GM03348 (cell line): ENCODE measurements at regions not wholly inside any gene's neighbourhood (a gene's known extent, or its start where the extent isn't known, plus 50 kb on each side); places are given as distances from the start of the nearest gene placed in this dataset.

Experiments used
- DNase-seq: peaks from one replicate; pipeline ENCODE4 v3.0.0; 2012; ENCODE audit warnings: low spot score

DNA sequence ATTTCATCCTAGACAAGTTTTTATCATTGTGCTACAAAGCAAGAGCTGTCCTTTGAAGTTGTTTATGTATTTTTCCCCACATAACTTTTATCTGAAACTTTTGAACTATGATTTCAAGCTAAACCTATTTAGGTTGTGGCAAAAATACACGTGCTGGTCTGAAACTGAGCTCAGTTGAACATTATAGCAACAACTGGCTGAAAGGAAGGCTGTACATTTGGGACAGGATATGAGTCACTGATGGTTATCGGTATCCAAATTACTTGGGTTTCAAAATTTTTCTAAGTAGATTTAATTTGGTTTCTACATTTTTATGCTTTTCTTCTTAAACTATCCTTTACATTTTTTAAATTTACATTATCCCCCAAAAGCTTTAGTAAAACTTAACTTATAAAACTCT is 627.3 kb upstream of the NUDT12 start:
- DNase-seq: peak; percentile 41

DNA sequence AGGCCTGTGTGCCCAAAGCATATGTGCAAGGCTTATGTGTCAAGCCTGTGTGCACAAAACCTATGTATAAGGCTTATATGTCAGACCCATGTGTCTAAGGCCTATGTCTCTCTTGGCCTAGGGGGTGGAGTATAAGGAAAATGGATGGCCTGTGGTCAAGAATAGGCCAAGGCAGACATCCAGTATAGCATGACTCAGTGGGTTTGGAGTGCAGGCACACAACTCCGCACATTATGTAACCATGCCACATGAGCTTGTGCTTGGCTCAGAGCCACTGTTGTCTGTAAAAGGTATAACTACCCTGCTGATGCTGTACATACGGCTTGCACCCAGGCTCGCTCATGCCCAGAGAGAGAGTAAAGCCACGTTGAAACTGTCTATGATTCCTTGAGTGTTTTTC is 626.4 kb upstream of the NUDT12 start:
- DNase-seq: peak; percentile 5

DNA sequence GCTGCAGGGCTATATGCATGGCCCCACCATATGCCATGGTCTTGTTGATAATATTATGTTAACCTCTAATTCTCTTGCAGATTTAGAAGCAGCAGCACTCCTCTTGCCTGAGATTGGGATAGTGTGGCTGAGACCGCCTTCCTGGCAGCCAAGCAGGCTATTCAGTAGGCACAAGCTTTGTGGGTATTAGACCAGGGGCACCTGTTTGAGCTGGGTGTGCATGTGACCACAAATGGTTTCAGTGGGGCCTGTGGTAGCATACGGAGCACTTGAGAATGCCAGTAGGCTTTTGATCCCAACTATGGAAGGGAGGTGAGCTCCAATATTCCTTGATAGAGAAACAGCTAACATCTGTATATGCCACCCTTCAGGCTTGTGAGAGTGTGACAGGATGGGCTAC is 625.1 kb upstream of the NUDT12 start:
- no peak for DNase-seq

DNA sequence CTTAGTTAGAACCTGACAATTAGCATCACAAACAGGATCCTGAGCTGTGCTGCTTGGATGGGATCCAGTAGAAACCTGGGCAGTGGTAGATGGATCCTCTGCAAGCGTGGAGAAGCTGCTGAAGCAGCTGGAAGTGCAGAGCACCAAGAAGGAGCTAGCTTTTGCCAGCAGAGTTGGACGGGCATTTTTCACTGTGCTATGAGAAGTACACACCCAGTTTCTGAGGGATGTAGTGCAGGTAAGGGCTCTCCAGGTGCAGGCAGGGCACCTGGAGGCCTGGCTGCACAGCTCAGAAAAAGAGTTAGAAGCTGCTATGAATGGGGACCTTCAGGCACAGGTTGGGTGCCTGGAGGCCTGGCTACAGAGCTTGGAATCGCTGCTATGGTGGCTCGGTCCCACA is 623.9 kb upstream of the NUDT12 start:
- no peak for DNase-seq

DNA sequence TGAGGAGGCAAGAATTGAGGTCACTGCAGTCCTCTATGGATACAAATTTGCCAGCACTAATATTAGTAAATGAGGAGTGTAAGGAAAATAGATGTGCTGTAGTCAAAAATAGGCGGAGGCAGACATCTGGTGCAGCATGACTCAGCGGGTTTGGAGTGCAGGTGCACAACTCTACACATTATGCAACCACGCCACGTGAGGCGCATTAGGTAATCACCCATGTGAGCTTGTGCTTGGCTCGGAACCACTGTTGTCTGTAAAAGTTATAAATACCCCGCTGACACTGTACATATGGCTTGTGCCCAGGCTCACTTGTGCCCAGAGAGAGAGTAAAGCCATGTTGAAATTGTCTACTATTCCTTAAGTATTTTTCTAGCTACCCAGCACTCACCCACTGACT is 623.5 kb upstream of the NUDT12 start:
- DNase-seq: no peak

DNA sequence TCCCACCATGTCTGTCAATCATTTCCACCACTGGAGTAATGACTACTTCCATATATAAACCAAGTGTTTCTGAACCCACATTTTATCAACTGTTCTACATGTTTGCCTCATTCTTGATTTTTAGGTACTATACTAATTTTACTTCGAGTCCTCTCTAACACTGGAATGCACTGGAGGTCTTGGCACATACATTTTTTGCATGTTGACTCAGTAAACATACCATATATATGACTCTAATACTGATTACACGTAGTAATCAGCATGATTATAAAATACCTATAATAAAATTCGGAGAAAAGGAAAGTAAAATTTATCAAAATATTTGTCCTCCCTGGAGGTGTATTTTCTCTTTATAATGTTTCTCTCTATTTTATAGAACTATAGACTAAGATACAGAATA is 621.7 kb upstream of the NUDT12 start:
- no peak for DNase-seq

DNA sequence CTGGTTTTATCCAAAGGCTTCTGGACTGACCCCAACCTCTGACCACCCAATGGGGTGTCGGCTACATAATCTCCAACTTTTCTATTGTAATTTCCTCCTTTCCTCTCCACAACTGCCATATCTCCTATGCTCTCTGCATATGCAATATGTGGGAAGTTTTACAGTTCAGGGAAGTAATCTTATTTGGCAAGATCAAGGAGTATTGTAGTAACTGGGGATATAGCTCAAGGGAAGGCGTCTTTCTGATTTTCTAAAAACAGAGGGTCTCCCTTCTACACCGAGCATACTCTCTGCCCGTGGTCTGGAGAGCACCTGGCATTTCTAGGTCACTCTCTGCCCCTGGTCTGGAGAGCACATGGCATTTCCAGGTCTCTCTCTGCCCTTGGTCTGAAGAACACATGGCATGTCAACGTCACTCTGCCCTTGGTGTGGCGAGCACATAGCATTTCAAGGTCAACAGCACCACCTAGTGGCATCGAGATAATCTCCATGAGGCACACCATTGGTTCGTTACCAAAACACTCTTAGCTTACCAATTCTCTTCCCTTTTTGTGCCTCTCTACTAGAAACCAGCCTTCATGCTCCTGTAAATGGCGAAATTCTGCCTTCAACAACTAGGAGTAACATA is 616.4 kb upstream of the NUDT12 start:
- DNase-seq: peak; percentile 71

DNA sequence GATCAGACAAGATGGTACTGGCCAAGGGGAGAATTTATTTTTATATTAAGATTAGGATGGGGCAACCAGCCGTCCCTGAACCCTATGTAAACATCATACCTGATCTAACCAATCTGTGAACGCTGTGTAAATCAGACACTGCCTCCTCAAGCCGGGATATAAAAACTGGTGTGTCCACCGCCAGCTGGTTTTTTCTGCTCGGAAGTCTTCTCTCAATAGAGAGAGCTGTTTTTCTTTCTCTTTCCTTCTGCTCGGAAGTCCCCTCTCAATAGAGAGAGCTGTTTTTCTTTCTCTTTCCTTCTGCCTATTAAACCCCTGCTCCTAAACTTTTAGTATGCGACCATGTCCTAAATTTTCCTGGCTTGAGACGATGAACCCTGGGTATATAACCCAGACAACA is 615.5 kb upstream of the NUDT12 start:
- DNase-seq: no peak

DNA sequence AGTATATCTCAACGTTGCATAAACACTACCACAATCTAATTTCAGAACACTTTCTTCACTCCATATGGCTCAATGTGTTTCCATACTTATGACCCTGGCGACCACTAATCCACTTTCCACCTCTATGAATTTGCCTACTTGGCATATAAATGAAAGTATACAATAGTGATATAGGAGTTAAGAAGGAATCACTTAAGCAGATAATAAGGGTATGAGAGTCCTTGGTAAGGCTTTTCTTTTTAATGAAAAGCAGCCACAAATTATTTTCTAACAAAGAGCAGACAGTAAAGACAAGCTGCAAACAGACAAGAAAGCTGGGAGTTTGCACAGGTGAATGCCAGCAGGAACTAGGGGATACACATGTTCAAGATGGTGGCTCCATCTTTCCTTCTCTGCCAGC is 615.1 kb upstream of the NUDT12 start:
- no peak for DNase-seq

DNA sequence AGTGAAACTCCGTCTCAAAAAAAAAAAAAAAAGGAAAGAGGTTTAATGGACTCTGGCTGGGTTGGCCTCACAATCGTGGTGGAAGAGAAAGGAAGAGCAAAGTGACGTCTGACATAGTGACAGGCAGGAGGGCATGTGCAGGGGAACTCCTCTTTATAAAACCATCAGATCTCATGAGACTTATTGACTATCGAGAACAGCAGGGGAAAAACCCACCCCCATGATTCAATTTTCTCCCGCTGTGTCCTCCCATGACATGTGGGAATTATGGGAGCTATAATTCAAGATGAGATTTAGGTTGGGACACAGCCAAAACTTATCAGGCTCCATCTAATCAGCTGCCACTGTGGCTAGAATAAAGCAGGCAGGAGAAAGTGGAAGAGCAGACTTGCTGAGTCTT is 610.4 kb upstream of the NUDT12 start:
- no peak for DNase-seq

DNA sequence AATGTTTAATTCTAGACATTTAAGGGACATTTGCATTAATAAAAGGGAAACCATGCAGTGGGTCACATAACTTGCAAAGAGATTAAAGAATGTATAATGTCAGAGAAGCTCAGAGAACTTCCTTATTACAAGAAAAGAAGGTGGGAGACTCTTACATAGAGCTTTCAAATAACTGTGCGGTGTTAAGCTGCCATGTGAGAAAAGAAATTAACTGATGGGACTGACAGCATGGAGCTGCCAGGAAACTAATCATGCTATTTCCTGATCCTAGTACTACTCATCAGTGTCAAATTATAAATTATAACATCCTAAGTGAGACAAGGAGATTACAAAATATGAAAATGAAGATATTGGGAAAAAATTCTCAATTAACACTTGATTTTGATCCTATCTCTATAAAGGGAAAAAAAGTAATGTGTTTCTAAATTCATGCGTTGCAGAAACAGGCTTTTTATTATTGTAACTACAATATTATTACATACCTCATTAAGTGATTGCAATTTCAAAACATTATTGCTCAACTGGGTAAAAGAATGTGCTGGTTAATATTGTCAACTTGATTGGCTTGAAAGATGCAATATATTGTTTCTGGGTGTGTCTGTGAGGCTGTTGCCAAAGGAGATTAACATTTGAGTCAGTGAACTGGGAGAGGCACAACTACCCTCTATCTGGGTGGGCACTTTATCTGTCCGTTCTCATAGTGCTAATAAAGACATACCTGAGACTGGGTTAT is 609.5 kb upstream of the NUDT12 start:
- DNase-seq: no peak

DNA sequence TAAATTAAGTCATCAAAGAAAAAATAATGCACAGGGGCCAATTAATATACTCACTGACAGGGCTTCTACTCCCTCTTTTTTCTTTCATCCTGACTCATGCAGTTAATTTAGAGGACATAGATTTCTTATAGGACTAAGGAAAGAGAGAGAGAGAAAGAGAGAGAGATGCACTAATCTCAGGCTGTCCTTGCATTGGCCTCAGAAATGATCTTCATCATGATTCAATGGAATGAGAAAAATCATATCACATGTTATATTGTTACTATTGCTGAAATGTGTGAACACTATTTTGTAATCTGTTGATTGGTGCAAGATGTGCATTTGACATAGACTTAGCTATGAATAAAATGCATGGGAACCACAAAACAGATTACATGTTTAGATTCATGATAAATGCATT is 608.3 kb upstream of the NUDT12 start:
- peak; percentile 30 for DNase-seq

DNA sequence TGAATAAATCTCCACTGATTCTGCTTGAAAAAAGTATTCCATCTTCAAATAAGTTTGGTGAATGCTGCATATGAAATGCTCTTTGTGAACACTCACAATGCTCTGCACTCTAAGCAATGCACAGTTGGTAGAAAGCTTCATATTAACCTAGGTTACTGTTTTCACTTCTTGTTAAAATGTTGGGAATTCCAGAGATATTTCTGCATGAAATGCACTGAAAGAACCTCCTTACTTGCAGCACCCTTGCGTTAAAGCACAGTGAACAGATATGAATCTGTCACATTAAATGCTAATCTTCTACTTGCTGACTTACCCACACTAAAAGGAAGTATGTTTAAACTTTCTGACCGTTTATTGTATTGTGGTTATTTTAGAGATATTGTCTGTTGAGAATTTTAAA is 584.1 kb upstream of the NUDT12 start:
- no peak for DNase-seq

DNA sequence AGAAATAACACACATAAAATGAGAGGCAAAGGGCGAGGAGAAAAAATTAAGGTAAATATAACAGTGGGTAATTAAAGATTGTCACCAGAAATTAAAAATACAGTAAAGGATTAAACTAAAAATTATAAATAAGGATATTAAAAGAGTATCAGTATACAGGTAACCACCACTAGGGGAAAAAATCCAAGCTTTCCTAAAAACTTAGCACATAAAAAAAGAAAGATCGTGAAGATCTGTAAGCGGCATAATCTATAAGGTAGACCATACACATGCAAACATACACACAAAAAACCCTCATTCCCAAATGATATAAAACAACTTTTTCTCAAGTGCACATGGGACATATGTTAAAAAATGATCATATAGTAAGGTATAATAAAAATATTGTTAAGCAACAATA is 577.3 kb upstream of the NUDT12 start:
- DNase-seq: no peak

DNA sequence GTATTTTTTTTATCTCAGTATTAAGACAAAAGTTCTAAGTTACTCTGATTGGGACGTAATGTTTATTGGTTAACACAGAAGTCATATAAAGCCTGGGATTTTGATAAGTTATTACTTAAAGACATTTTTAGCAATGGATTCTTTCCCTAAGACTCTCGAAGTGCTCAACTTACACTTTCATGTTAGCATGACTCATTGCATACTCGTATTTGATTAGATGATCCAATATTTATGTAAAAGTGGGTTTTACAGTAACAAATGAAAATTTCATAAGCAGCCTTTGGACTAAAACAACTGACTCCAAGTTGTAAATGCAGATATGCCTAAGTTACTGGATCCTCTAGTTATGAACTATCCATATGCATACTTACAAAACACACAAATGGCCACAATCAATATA is 567.7 kb upstream of the NUDT12 start:
- no peak for DNase-seq

DNA sequence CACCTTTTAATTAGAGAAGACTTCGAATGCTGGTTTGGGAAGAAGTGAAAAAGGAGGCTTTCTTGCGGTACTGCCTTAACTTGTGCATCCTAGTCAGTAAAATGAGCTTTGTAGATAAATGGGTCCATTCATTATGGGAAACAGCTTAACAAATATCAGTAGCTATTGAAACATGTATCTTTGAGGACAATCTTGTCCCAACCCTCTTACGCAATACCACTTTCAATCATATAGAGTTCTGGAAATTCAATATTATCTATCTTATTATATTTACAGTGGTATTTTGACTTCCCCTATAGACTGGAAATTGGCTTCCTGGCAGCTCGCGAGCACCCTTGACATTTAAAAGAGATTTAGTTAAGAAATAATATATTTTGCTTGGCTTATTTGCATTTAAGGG is 565.8 kb upstream of the NUDT12 start:
- DNase-seq: no peak

DNA sequence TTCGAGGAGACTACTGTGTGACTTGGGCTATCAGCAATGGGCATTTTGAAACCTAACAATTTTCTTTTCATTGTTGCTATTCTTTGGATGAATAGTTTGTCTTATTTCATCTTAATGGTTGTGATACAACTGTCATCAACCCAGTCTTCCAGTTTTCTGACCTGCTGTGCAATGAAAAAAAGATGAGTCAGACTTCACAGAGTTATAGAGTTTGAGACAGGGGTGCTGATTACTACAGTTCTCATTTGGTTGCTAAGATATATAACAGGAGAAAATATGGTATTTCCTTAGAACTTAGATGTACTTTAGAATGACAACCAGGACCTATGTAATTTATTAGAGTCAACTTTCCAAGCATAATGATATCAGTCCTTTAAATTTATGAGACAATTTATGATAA is 564.4 kb upstream of the NUDT12 start:
- DNase-seq: no peak

DNA sequence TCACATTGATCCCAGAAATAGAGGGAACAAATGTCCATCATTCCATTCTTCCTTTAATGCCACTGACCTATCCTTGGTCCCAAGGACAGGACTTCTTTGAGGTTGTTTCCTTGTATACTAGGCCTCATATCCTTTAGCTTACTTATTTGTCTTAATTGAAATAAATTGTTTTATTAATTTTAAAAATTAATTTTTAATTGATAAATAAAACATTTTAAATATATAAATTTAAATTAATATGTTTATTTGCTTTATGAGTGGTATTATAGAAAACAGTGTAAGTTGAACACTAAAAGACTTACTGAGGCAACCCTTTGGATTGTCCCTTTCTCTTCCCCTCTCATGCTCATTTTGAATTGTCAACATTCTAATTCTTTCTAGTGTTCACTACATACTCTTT is 556.9 kb upstream of the NUDT12 start:
- DNase-seq: no peak

DNA sequence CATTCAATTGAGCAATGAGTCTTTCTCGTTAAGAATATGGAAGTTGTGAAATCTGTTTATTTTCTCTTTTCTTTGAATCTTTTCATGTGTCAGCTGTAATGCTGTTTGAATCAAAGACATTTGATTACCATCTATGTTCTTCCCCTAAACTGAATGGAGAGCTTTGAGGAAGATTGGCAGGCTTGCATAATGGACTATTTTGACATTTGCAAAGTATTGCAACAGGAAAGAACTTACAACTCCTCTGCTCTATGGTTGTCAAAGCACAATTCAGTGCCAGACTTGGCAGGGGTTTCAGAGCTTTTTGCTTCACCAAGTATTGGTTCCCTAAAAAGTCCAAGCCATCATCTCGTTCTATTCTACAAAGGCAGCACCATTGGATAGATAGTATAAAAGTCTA is 549.0 kb upstream of the NUDT12 start:
- DNase-seq: no peak

DNA sequence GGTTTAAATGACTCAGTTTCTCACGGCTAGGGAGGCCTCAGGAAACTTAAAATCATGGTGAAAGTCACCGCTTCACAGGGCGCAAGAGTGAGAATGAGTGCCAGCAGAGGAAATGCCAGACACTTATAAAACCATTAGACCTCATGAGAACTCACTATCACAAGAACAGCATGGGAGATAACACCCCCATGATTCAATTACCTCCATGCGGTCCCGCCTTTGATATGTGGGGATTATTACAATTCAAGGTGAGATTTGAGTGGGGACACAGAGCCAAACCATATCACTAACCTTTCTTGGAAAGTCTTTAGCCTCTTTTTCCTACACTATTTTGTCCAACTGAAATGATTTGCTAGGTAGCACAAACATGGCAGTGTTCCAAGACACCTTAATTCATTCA is 533.9 kb upstream of the NUDT12 start:
- DNase-seq: no peak

DNA sequence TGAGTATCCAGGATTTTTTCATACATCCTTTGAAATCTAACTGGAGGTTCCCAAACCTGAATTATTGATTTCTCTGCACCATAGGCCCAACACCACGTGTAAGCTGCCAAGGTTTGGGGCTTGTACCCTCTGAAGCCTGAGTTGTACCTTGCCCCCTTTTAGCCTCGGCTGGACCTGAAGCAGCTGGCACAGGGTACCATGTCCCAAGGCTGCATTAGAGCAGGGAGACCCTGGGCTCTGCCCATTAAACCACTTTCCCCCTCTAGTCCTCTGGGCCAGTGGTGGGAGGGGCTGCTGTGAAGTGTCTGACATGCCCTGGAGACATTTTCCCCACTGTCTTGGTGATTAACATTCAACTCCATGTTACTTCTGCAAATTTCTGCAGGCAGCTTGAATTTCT is 532.9 kb upstream of the NUDT12 start:
- DNase-seq: no peak

DNA sequence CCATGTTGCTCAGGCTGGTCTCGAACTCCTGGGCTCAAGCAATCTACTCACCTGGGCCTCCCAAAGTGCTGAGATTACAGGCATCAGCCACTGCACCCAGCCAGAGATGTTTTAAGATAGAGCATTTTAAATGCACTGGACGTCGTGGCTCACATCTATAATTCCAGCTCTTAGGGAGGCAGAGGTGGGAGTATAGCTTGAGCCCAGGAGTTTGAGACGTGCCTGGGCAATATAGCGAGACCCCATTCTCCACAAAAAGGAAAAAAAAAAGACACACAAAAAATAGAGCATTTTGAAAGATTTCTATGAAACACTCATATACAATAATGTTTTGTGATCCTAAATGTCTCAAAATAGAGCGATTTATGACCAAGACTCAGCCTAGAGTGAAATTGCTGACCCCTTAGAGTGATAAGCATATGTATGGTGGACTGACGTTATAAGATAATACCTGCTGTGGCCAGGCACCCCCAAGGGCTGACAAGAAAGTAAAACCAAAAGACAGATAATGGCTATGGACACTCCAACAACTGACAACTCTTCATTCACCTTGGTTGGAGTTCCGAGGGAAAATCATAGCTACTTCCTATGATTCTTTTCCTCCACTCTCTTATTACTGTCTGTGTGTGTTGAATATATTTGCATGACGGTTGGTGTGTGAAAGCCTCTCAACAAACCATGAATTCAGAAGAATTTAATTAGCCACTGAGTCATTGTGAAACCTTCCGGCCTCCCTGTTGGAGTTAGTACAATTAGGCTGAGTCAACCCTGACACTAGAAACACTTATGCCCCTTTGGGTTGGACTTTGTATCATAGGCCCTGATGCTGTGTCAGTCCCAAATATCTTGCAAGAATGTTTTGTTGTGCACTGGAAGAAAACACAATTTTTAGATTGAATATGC is 526.5 kb upstream of the NUDT12 start:
- DNase-seq: peak; percentile 29

DNA sequence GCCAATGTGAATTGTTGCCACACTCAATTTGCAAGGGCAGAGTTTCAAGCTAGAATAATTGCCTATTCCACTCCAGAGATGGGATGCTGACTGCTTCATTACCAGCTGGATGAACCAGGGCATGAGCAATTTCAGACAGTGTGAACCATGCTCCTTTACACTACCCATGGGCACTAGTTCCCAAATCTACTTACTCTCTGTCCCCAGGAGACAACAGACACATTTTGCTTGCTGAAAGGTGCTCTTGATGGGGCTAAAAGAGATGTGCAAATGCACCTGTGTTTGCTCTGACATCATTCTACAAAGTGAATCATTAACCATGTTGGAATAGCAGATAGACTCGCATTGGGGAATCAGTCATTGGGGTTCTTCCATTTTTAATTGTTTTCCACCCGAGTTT is 522.3 kb upstream of the NUDT12 start:
- no peak for DNase-seq
